Stomach smooth muscle (tissue), 2 donors: ENCODE measurements at regions not wholly inside any gene's neighbourhood (a gene's known extent, or its start where the extent isn't known, plus 50 kb on each side); places are given as distances from the start of the nearest gene placed in this dataset.
A peak's percentile ranks its signal among the peaks of the same experiment; 100 is the strongest.

Source experiments
- H3K27ac ChIP-seq: one replicate; pipeline ENCODE4 v1.7.0; 2013; ENCODE audit warnings: mild to moderate bottlenecking, low read length, inconsistent platforms
- H3K27me3 ChIP-seq, 2 donors: one replicate each; pipeline ENCODE4 v1.7.0; 2013; ENCODE audit warnings: low read length in 2 of 2; ENCODE audit not compliant: insufficient read depth in 2 of 2, control insufficient read depth in 1 of 2
- H3K36me3 ChIP-seq, 2 donors: one replicate each; pipeline ENCODE4 v1.7.0; 2013; ENCODE audit warnings: low read length in 2 of 2; ENCODE audit not compliant: control insufficient read depth in 2 of 2, insufficient read depth in 2 of 2
- H3K4me1 ChIP-seq: one replicate; pipeline ENCODE4 v1.7.0; 2013; ENCODE audit warnings: low read length; ENCODE audit not compliant: control insufficient read depth, insufficient read depth
- H3K4me3 ChIP-seq, 2 donors: one replicate each; pipeline ENCODE4 v1.7.0; 2013; ENCODE audit warnings: low read length in 2 of 2
- H3K9ac ChIP-seq, 2 donors: one replicate each; pipeline ENCODE4 v1.7.0; 2013; ENCODE audit warnings: low read length in 2 of 2, mild to moderate bottlenecking in 1 of 2
- H3K9me3 ChIP-seq, 2 donors: one replicate each; pipeline ENCODE4 v1.7.0; 2013; ENCODE audit warnings: low read length in 2 of 2; ENCODE audit not compliant: control insufficient read depth in 2 of 2
- donor health status: healthy.
- donor health status: Pancreatic carcinoma.

DNA sequence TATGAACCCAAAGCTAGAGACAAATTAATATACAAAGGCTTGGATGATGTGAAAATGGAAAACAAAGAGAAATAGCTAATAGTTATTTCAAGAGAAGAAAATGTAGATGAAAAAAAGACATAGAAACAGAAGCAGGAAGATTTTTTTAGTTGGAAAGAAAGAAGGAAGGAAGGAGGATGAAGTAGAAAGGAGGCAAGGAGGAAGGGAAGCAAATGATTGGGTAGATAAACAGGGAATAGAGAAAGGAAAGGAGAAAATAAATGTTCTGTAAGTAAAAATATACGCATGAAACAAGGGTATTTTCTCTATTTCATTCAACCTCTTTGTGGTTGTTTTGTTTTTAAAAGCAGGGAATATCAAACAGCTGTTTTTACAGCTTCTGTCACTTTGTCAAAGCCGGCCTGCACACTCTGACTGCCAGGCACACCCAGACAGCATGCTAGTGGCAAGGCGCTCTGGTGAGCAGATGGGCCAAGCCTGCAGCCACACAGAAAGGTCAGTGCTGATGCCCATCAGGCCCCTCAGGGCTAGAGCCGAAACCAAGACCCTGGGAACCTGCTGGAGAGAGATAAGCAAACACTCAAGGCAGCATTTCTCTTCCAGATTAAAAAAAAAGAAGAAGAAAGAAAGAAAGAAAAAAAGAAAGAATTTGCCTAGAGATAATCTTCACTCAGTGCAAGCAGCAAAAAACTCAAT, 72.9 kb upstream of the CTTNBP2NL start:
- no peaks in the 10 kb centered on the region for H3K36me3 ChIP-seq
- H3K27me3 ChIP-seq: no peaks in the 10 kb centered on the region
- no peaks in the 10 kb centered on the region for H3K9me3 ChIP-seq
- peaks cover 10% of the 10 kb centered on the region for H3K4me1 ChIP-seq
- H3K27ac ChIP-seq: no peak overlapping the region
- no peak overlapping the region for H3K9ac ChIP-seq
- no peak overlapping the region for H3K4me3 ChIP-seq

DNA sequence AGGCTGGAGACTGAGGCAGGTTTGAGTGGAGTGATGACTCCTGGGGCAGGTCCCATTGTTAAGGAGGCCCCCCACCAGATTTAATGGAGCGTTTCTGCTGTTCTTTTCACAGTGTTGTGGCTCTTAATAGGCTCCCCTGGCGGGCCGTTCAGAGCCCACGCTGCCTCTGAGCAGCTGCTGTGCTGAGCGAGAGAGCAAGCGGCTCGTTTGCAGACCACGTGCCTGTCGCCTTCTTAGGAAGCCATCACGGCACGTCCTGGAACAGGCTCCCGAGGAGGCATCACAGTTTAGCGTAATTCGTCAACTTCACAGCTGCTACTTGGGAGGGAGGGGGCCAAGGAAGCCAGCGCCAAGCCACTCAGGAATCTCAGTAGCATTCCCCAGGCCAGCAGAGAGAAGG, 70.5 kb upstream of the CTTNBP2NL start:
- H3K4me1 ChIP-seq: peaks cover 6% of the 10 kb centered on the region
- no peaks in the 10 kb centered on the region for H3K9me3 ChIP-seq
- no peaks in the 10 kb centered on the region for H3K27me3 ChIP-seq
- H3K4me3 ChIP-seq: peak overlapping the region in 1 of 2 donors; percentile 44
- H3K9ac ChIP-seq: peak overlapping the region in 1 of 2 donors; percentile 13
- H3K27ac ChIP-seq: no peak overlapping the region
- H3K36me3 ChIP-seq: no peaks in the 10 kb centered on the region

GRCh38 chr1:112328600-112328999, 67.4 kb upstream of the CTTNBP2NL start:
- H3K9me3 ChIP-seq: no peaks in the 10 kb centered on the region
- no peaks in the 10 kb centered on the region for H3K36me3 ChIP-seq
- peaks cover 8% of the 10 kb centered on the region for H3K4me1 ChIP-seq
- no peak overlapping the region for H3K27ac ChIP-seq
- peaks cover 0 to 3% of the 10 kb centered on the region in 2 donors for H3K27me3 ChIP-seq
- H3K4me3 ChIP-seq: no peak overlapping the region
- H3K9ac ChIP-seq: no peak overlapping the region

GRCh38 chr1:112332176-112333150, 63.6 kb upstream of the CTTNBP2NL start:
- Histone ChIP-seq H3K27me3 (peaks cover 0 to 3% of the 10 kb centered on the region in 2 donors), H3K9ac (no peak overlapping the region), H3K4me1 (peaks cover 2% of the 10 kb centered on the region), H3K9me3 (no peaks in the 10 kb centered on the region), H3K27ac (no peak overlapping the region), H3K36me3 (no peaks in the 10 kb centered on the region), H3K4me3 (no peak overlapping the region)

DNA sequence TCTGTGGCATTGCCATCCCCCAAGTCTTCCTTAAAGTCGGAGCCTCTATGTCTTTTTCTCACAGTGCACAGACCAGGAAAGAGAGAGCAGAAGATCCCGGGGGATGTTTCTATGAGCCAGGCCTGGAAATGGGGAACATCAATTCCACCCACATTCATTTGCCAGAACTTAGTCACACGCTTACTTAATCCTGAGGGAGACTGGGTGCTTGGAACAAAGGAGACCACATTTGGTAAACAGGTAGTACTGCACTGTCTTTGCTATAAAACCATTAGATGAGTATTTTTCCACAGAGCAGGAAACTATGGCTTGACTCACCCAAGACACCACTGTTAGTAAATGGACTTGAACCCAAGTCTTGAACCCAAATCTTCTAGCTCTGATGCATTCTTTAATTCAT, 60.7 kb upstream of the CTTNBP2NL start:
- Histone ChIP-seq H3K9me3 (no peaks in the 10 kb centered on the region), H3K27ac (no peak overlapping the region), H3K36me3 (no peaks in the 10 kb centered on the region), H3K9ac (no peak overlapping the region), H3K4me3 (no peak overlapping the region), H3K4me1 (peaks cover 2% of the 10 kb centered on the region), H3K27me3 (peaks cover 0 to 3% of the 10 kb centered on the region in 2 donors)

- H3K4me1 ChIP-seq: peaks cover 2% of the 10 kb centered on the region
- no peak overlapping the region for H3K27ac ChIP-seq
- H3K36me3 ChIP-seq: no peaks in the 10 kb centered on the region
- no peaks in the 10 kb centered on the region for H3K9me3 ChIP-seq
- no peaks in the 10 kb centered on the region for H3K27me3 ChIP-seq
- H3K4me3 ChIP-seq: peak overlapping the region in 1 of 2 donors; percentile 8
- H3K9ac ChIP-seq: no peak overlapping the region
Measured at GRCh38 chr1:112337028-112337531, 58.9 kb upstream of the CTTNBP2NL start.

GRCh38 chr1:112341986-112342385, 54.0 kb upstream of the CTTNBP2NL start:
- H3K9me3 ChIP-seq: no peaks in the 10 kb centered on the region
- H3K4me3 ChIP-seq: no peak overlapping the region
- no peaks in the 10 kb centered on the region for H3K27me3 ChIP-seq
- peaks cover 5% of the 10 kb centered on the region for H3K4me1 ChIP-seq
- H3K36me3 ChIP-seq: no peaks in the 10 kb centered on the region
- H3K9ac ChIP-seq: no peak overlapping the region
- H3K27ac ChIP-seq: no peak overlapping the region

DNA sequence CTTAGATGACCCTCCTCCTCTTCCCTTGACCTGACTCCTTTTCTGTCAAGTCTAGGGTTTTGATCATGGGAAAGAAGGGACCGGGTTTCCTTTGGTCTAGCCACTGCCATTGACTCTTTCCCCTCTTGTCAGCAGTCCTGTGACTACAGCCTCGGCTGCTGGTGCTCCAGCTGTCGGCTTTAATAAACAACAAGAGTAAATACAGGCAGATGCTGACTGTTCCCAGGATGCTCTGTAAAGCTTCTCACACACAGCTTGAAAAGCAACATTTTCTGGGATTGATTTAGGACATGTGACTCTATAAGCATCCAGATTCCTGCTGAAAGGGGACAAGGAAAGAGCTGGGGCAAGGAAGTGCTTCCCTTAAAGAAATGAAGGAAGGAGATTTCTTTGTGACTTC, 53.5 kb upstream of the CTTNBP2NL start:
- Histone ChIP-seq H3K27me3 (no peaks in the 10 kb centered on the region), H3K9ac (no peak overlapping the region), H3K4me1 (peaks cover 8% of the 10 kb centered on the region), H3K36me3 (no peaks in the 10 kb centered on the region), H3K4me3 (no peak overlapping the region), H3K9me3 (no peaks in the 10 kb centered on the region), H3K27ac (no peak overlapping the region)

GRCh38 chr1:112344754-112345423, 51.1 kb upstream of the CTTNBP2NL start:
- Histone ChIP-seq H3K4me3 (no peak overlapping the region), H3K9ac (no peak overlapping the region), H3K36me3 (no peaks in the 10 kb centered on the region), H3K9me3 (no peaks in the 10 kb centered on the region), H3K4me1 (peaks cover 8% of the 10 kb centered on the region), H3K27me3 (no peaks in the 10 kb centered on the region), H3K27ac (no peak overlapping the region)
